GM23338 (cell line): ENCODE measurements at regions not wholly inside any gene's neighbourhood (a gene's known extent, or its start where the extent isn't known, plus 50 kb on each side); places are given as distances from the start of the nearest gene placed in this dataset.

ENCODE experiments used
- ATAC-seq: fragments of 200-7000 bp; cut with Tn5 transposase; 3 replicates; pipeline ENCODE4 v1.9.1; 2020
- DNase-seq: peaks from one replicate; pipeline ENCODE4 v3.0.0-alpha.2; 2015; ENCODE audit warnings: low spot score
- H2AFZ ChIP-seq: fragments of 200-600 bp; sonication (generic); 2 replicates; pipeline ENCODE4 v1.8.0; 2016; ENCODE audit warnings: antibody characterized with exemption, mild to moderate bottlenecking, moderate library complexity
- H3F3A ChIP-seq: fragments of 200-600 bp; sonication (generic); replicated peaks from 2 replicates; pipeline ENCODE4 v1.8.0; 2017; ENCODE audit warnings: antibody characterized with exemption, mixed run types, low read depth
- H3K27ac ChIP-seq: fragments of 200-600 bp; sonication (generic); 2 replicates; pipeline ENCODE4 v1.6.1; 2016; ENCODE audit warnings: low read depth
- H3K27me3 ChIP-seq: fragments of 200-600 bp; sonication (generic); 2 replicates; pipeline ENCODE4 v1.8.0; 2016; ENCODE audit warnings: mild to moderate bottlenecking, mixed run types, moderate library complexity; ENCODE audit not compliant: insufficient read depth
- H3K36me3 ChIP-seq: fragments of 200-600 bp; sonication (generic); 2 replicates; pipeline ENCODE4 v1.8.0; 2016; ENCODE audit warnings: mild to moderate bottlenecking; ENCODE audit not compliant: insufficient read depth
- H3K4me1 ChIP-seq: fragments of 200-600 bp; sonication (generic); 2 replicates; pipeline ENCODE4 v1.8.0; 2016; ENCODE audit warnings: mild to moderate bottlenecking, moderate library complexity; ENCODE audit not compliant: insufficient read depth
- H3K4me2 ChIP-seq: fragments of 200-600 bp; sonication (generic); 2 replicates; pipeline ENCODE4 v1.7.1; 2017; ENCODE audit warnings: mixed run types
- H3K4me3 ChIP-seq: fragments of 200-600 bp; sonication (generic); 2 replicates; pipeline ENCODE4 v1.6.1; 2016; ENCODE audit warnings: mixed run types
- H3K79me2 ChIP-seq: fragments of 200-600 bp; sonication (generic); replicated peaks from 2 replicates; pipeline ENCODE4 v1.8.0; 2017; ENCODE audit warnings: mild to moderate bottlenecking; ENCODE audit not compliant: insufficient read depth
- H3K9me2 ChIP-seq: fragments of 200-600 bp; sonication (generic); 2 replicates; pipeline ENCODE4 v1.8.0; 2017; ENCODE audit not compliant: insufficient read depth
- H4K20me1 ChIP-seq: fragments of 200-600 bp; sonication (generic); replicated peaks from 2 replicates; pipeline ENCODE4 v1.8.0; 2017; ENCODE audit warnings: mild to moderate bottlenecking; ENCODE audit not compliant: insufficient read depth
- H3K27ac Mint-ChIP-seq: 2 replicates; pipeline ENCODE4 v1.8.0; 2020; ENCODE audit warnings: inconsistent platforms, mild to moderate bottlenecking, moderate library complexity, mixed read lengths
- H3K27me3 Mint-ChIP-seq: 3 replicates; pipeline ENCODE4 v1.8.0; 2022; ENCODE audit warnings: low read depth, mild to moderate bottlenecking, moderate library complexity, mixed read lengths, inconsistent platforms; ENCODE audit not compliant: insufficient read depth, poor library complexity
- H3K36me3 Mint-ChIP-seq: 3 replicates; pipeline ENCODE4 v1.8.0; 2021; ENCODE audit warnings: low read depth, mild to moderate bottlenecking, inconsistent platforms, moderate library complexity, mixed read lengths
- H3K4me1 Mint-ChIP-seq: 3 replicates; pipeline ENCODE4 v1.8.0; 2020; ENCODE audit warnings: mild to moderate bottlenecking, inconsistent platforms, mixed read lengths
- H3K4me3 Mint-ChIP-seq: 3 replicates; pipeline ENCODE4 v1.8.0; 2021; ENCODE audit warnings: moderate library complexity, mild to moderate bottlenecking, inconsistent platforms, mixed read lengths
- H3K9me3 Mint-ChIP-seq: 3 replicates; pipeline ENCODE4 v1.8.0; 2020; ENCODE audit warnings: moderate library complexity, mild to moderate bottlenecking, inconsistent platforms, mixed read lengths
- CREB1 ChIP-seq: fragments of 250-450 bp; sonication (Bioruptor Pico); IDR thresholded peaks from 2 replicates; pipeline ENCODE4 v1.5.0; 2020; ENCODE audit warnings: low read depth, mild to moderate bottlenecking, moderate library complexity
- CTCF ChIP-seq, 2 experiments: fragments of 200-600 bp in 1 of 2; sonication (generic) in 1 of 2; conservative IDR thresholded peaks; 2 replicates each; pipeline versions ENCODE4 v1.5.1 to v1.6.1; 2016 to 2017; ENCODE audit warnings: antibody characterized with exemption in 2 of 2, low read depth in 2 of 2, mild to moderate bottlenecking in 2 of 2, moderate library complexity in 1 of 2
- ETS1 ChIP-seq: IDR thresholded peaks from 2 replicates; pipeline ENCODE4 v1.6.1; 2016; ENCODE audit warnings: antibody characterized with exemption
- EZH2 ChIP-seq: fragments of 200-600 bp; sonication (generic); IDR thresholded peaks from one replicate; pipeline ENCODE4 v1.8.0; 2017; ENCODE audit warnings: antibody characterized with exemption, mild to moderate bottlenecking, low read depth; ENCODE audit not compliant: unreplicated experiment
- EZH2phosphoT487 ChIP-seq: fragments of 200-600 bp; sonication (generic); IDR thresholded peaks from one replicate; pipeline ENCODE4 v1.8.1; 2018; ENCODE audit warnings: antibody characterized with exemption; ENCODE audit not compliant: unreplicated experiment
- JUNB ChIP-seq: IDR thresholded peaks from one replicate; pipeline ENCODE4 v1.6.1; 2016; ENCODE audit warnings: antibody characterized with exemption; ENCODE audit not compliant: unreplicated experiment
- NANOG ChIP-seq: IDR thresholded peaks from 2 replicates; pipeline ENCODE4 v1.6.1; 2016; ENCODE audit warnings: antibody characterized with exemption, borderline replicate concordance
- POLR2AphosphoS5 ChIP-seq: IDR thresholded peaks from 2 replicates; pipeline ENCODE4 v1.6.1; 2016; ENCODE audit warnings: antibody characterized with exemption, low read depth
- REST ChIP-seq: IDR thresholded peaks from one replicate; pipeline ENCODE4 v1.6.1; 2018; ENCODE audit warnings: antibody characterized with exemption; ENCODE audit not compliant: unreplicated experiment
- STAT1 ChIP-seq: IDR thresholded peaks from one replicate; pipeline ENCODE4 v1.6.1; 2016; ENCODE audit warnings: antibody characterized with exemption; ENCODE audit not compliant: unreplicated experiment
- ZNF114 ChIP-seq: fragments of 250-450 bp; sonication (Bioruptor Pico); IDR thresholded peaks from 2 replicates; pipeline ENCODE4 v1.5.0; 2020; ENCODE audit warnings: mild to moderate bottlenecking, moderate library complexity
- ZNF331 ChIP-seq: fragments of 250-450 bp; sonication (Bioruptor Pico); IDR thresholded peaks from 2 replicates; pipeline ENCODE4 v1.5.0; 2020; ENCODE audit warnings: low read depth, mild to moderate bottlenecking, moderate library complexity
- ZNF462 ChIP-seq: fragments of 250-450 bp; sonication (Bioruptor Pico); IDR thresholded peaks from 2 replicates; pipeline ENCODE4 v1.5.0; 2020; ENCODE audit warnings: mild to moderate bottlenecking, moderate library complexity

- Histone ChIP-seq H3K4me3 (no peak overlapping the region), H3K9me2 (peaks cover 11% of the 10 kb centered on the region), H3F3A (no peaks in the 10 kb centered on the region), H4K20me1 (no peaks in the 10 kb centered on the region), H3K4me2 (no peak overlapping the region), H3K27ac (no peak overlapping the region), H3K4me1 (no peaks in the 10 kb centered on the region), H3K36me3 (peaks cover 15% of the 10 kb centered on the region), H3K27me3 (no peaks in the 10 kb centered on the region), H3K79me2 (no peaks in the 10 kb centered on the region), H2AFZ (no peak overlapping the region)
- H3K4me1 Mint-ChIP-seq = no peaks in the 10 kb centered on the region
- ATAC-seq (no peak), DNase-seq (no peak)
- H3K27me3 Mint-ChIP-seq = no peaks in the 10 kb centered on the region
- no peak overlapping the region; the same call in 1 of the 2 replicates for H3K27ac Mint-ChIP-seq
- TF ChIP-seq EZH2 (no peak), POLR2AphosphoS5 (no peak), EZH2phosphoT487 (no peak), ZNF462 (CRISPR knock-in tag) (no peak), CREB1 (CRISPR knock-in tag) (no peak), CTCF (conservative IDR thresholded peaks at IDR 0.05; ENCODE audit: low read depth in 2 of 2) (no peak), ZNF114 (no peak), NANOG (no peak), ZNF331 (CRISPR knock-in tag) (no peak), REST (no peak), JUNB (no peak), ETS1 (no peak), STAT1 (no peak)
- H3K4me3 Mint-ChIP-seq = no peak overlapping the region
- peaks cover 61% of the 10 kb centered on the region for H3K9me3 Mint-ChIP-seq
- peaks cover 47% of the 10 kb centered on the region for H3K36me3 Mint-ChIP-seq
These were observed 385.8 kb downstream of the LRRC70 start for GRCh38 chr5:62964428-62964827.
